AG04450 (cell line): ENCODE measurements at regions not wholly inside any gene's neighbourhood (a gene's known extent, or its start where the extent isn't known, plus 50 kb on each side); places are given as distances from the start of the nearest gene placed in this dataset.

Experiments
- CTCF ChIA-PET: fragments of 300-600, 350-600 bp; formaldehyde crosslinking; extraction: SDS; loops from one replicate; lab custom pipeline; 2022; ENCODE audit warnings: antibody characterized with exemption, inconsistent platforms; lab: Charles Lee
- POLR2A ChIA-PET: fragments of 350-600 bp; formaldehyde crosslinking; extraction: SDS; loops from one replicate; lab custom pipeline; 2021; ENCODE audit warnings: antibody characterized with exemption, inconsistent platforms; lab: Yijun Ruan, JAX
- DNase-seq: peaks from one replicate; pipeline ENCODE4 v3.0.0-alpha.2; 2011; ENCODE audit warnings: low read depth, low spot score
- H3K27ac ChIP-seq: one replicate; pipeline ENCODE4 v1.5.1; 2012; ENCODE audit warnings: low read depth, low read length, control low read depth
- H3K27me3 ChIP-seq: one replicate; pipeline ENCODE4 v1.6.0; 2012; ENCODE audit warnings: low read length; ENCODE audit not compliant: control insufficient read depth, insufficient read depth
- H3K4me3 ChIP-seq: 2 replicates; pipeline ENCODE4 v1.5.1; 2011; ENCODE audit warnings: mild to moderate bottlenecking, low read depth, low read length, control low read depth
- H3K9me3 ChIP-seq: 2 replicates; pipeline ENCODE4 v1.5.1; 2012; ENCODE audit warnings: low read length; ENCODE audit not compliant: control insufficient read depth, insufficient read depth
- CTCF ChIP-seq: IDR thresholded peaks from 2 replicates; pipeline ENCODE4 v1.5.1; 2011; ENCODE audit warnings: low read depth, low read length, control low read depth, inconsistent platforms

- CTCF ChIA-PET: no interaction called here
- peak; percentile 76 for DNase-seq
- Histone ChIP-seq H3K9me3 (no peaks in the 10 kb centered on the region), H3K4me3 (no peak overlapping the region), H3K27ac (peak overlapping the region; percentile 41), H3K27me3 (no peaks in the 10 kb centered on the region)
- POLR2A ChIA-PET: no interaction called here
- TF ChIP-seq CTCF: no peak
These were observed 246.3 kb downstream of the LACC1 start for GRCh38 chr13:44125943-44126469.

GRCh38 chr13:44128552-44129001, 245.0 kb upstream of the SERP2 start:
- ChIA-PET POLR2A (no interaction called here), CTCF (no interaction called here)
- TF ChIP-seq CTCF: peak; percentile 18; the same call in 1 of the 2 replicates
- DNase-seq: no peak
- H3K9me3 ChIP-seq: no peaks in the 10 kb centered on the region
- H3K4me3 ChIP-seq: no peak overlapping the region
- no peaks in the 10 kb centered on the region for H3K27me3 ChIP-seq
- no peak overlapping the region for H3K27ac ChIP-seq

- TF ChIP-seq CTCF: no peak
- no peak for DNase-seq
- no peak overlapping the region for H3K4me3 ChIP-seq
- H3K27ac ChIP-seq: no peak overlapping the region
- H3K27me3 ChIP-seq: no peaks in the 10 kb centered on the region
- ChIA-PET POLR2A (no interaction called here), CTCF (no interaction called here)
- no peaks in the 10 kb centered on the region for H3K9me3 ChIP-seq
These were observed 244.2 kb upstream of the SERP2 start for GRCh38 chr13:44129418-44129817.

GRCh38 chr13:44131069-44131614, 242.5 kb upstream of the SERP2 start:
- no peak for TF ChIP-seq CTCF
- CTCF ChIA-PET: interaction anchor here (0.6 to 1.2 kb wide), 2 partner anchors 25 to 1201 kb away, joined by 3 to 5 read pairs; no protein-coding TSS in a partner anchor
- no peak overlapping the region for H3K27ac ChIP-seq
- H3K4me3 ChIP-seq: no peak overlapping the region
- DNase-seq: no peak
- H3K27me3 ChIP-seq: no peaks in the 10 kb centered on the region
- no peaks in the 10 kb centered on the region for H3K9me3 ChIP-seq
- POLR2A ChIA-PET: no interaction called here

GRCh38 chr13:44132710-44133109, 240.9 kb upstream of the SERP2 start:
- no peak overlapping the region for H3K27ac ChIP-seq
- POLR2A ChIA-PET: no interaction called here
- no peaks in the 10 kb centered on the region for H3K27me3 ChIP-seq
- TF ChIP-seq CTCF: no peak
- no peak for DNase-seq
- no peak overlapping the region for H3K4me3 ChIP-seq
- no peaks in the 10 kb centered on the region for H3K9me3 ChIP-seq
- CTCF ChIA-PET: interaction anchor here (1.0 to 1.3 kb wide), 3 partner anchors 27 to 305 kb away, joined by 3 read pairs; no protein-coding TSS in a partner anchor
